ENCODE measurements at regions not wholly inside any gene's neighbourhood (a gene's known extent, or its start where the extent isn't known, plus 50 kb on each side); places are given as distances from the start of the nearest gene placed in this dataset.
"Not testable (repeated sequence)": the region's sequence is repeated elsewhere in the genome, so short reads cannot be mapped to it uniquely, and the experiment has no call there.

- no peak for DNase-seq (ENCODE audit: low read depth)
- TF ChIP-seq CTCF (conservative IDR thresholded peaks at IDR 0.05; ENCODE audit: low read depth, low read length), result no peak
Observed at GRCh38 chr14:30362369-30363218, 196.4 kb upstream of the G2E3 start.

GRCh38 chr14:30363219-30363880 is 195.6 kb upstream of the G2E3 start:
- DNase-seq (ENCODE audit: low read depth); H3K4me3 ChIP-seq (ENCODE audit: low read depth, low read length): not testable (repeated sequence)

More at GRCh38 chr14:30362369-30363218, 196.4 kb upstream of the G2E3 start:
- H3K4me3 ChIP-seq (ENCODE audit: low read depth, low read length), result no peak overlapping the region

- DNase-seq (ENCODE audit: low read depth), result no peak
- no peak overlapping the region for H3K4me3 ChIP-seq (ENCODE audit: low read depth, low read length)
- no peak for TF ChIP-seq CTCF (conservative IDR thresholded peaks at IDR 0.05; ENCODE audit: low read depth, low read length)
Observed at GRCh38 chr14:30369502-30370180, 189.3 kb upstream of the G2E3 start.

- no peak for DNase-seq (ENCODE audit: low read depth)
- no peak overlapping the region for H3K4me3 ChIP-seq (ENCODE audit: low read depth, low read length)
- TF ChIP-seq CTCF (conservative IDR thresholded peaks at IDR 0.05; ENCODE audit: low read depth, low read length), result no peak
Observed at GRCh38 chr14:30373053-30373452, 185.9 kb upstream of the G2E3 start.

- no peak for TF ChIP-seq CTCF (conservative IDR thresholded peaks at IDR 0.05; ENCODE audit: low read depth, low read length)
- DNase-seq (ENCODE audit: low read depth), result no peak
- H3K4me3 ChIP-seq (ENCODE audit: low read depth, low read length), result no peak overlapping the region
Observed at GRCh38 chr14:30373526-30373925, 185.4 kb upstream of the G2E3 start.

GRCh38 chr14:30375296-30375892 is 183.6 kb upstream of the G2E3 start:
- no peak overlapping the region for H3K4me3 ChIP-seq (ENCODE audit: low read depth, low read length)
- TF ChIP-seq CTCF (conservative IDR thresholded peaks at IDR 0.05; ENCODE audit: low read depth, low read length), result peak; percentile 98
- peak; percentile 78 for DNase-seq (ENCODE audit: low read depth)

Data from choroid plexus epithelial cell (primary cell).